K562 (cell line): ENCODE measurements at regions not wholly inside any gene's neighbourhood (a gene's known extent, or its start where the extent isn't known, plus 50 kb on each side); places are given as distances from the start of the nearest gene placed in this dataset.

Experiments used
- CBX1 ChIP-seq: sonication (generic); IDR thresholded peaks from 2 replicates; pipeline ENCODE4 v1.6.1; 2016; ENCODE audit warnings: antibody characterized with exemption, low read depth, mild to moderate bottlenecking
- E2F4 ChIP-seq: sonication (generic); formaldehyde crosslinking; IDR thresholded peaks from 2 replicates; pipeline ENCODE4 v1.8.0; 2022; ENCODE audit warnings: mild to moderate bottlenecking, low read depth, missing genetic modification reagents
- HDAC2 ChIP-seq: fragments of 450-650 bp; IDR thresholded peaks from 2 replicates; pipeline ENCODE4 v1.6.1; 2016; ENCODE audit warnings: mild to moderate bottlenecking
- HDAC6 ChIP-seq: IDR thresholded peaks from 2 replicates; pipeline ENCODE4 v1.6.1; 2012; ENCODE audit warnings: low read depth, mild to moderate bottlenecking, control low read depth, inconsistent platforms, low read length, moderate library complexity
- KDM5B ChIP-seq: fragments of 200-600 bp; sonication (generic); IDR thresholded peaks from 2 replicates; pipeline ENCODE4 v1.6.1; 2012; ENCODE audit warnings: low read depth, mild to moderate bottlenecking, moderate library complexity, low read length, control low read depth, inconsistent platforms; ENCODE audit not compliant: insufficient replicate concordance
- KLF6 ChIP-seq: fragments of 250-450 bp; sonication (Bioruptor Pico); IDR thresholded peaks from 2 replicates; pipeline ENCODE4 v1.4.0; 2020; ENCODE audit warnings: mild to moderate bottlenecking, moderate library complexity, borderline replicate concordance
- MTA3 ChIP-seq: fragments of 450-650 bp; formaldehyde crosslinking; IDR thresholded peaks from 2 replicates; pipeline ENCODE4 v1.6.1; 2017; ENCODE audit warnings: mild to moderate bottlenecking, borderline replicate concordance
- PHF8 ChIP-seq: fragments of 200-600 bp; sonication (generic); IDR thresholded peaks from 2 replicates; pipeline ENCODE4 v1.6.1; 2012; ENCODE audit warnings: mixed run types, mild to moderate bottlenecking, inconsistent platforms, low read length, moderate library complexity, borderline replicate concordance
- SRF ChIP-seq, 2 experiments: fragments of 250-450, 450-650 bp in 1 of 2; sonication (Bioruptor Pico) in 1 of 2; sonication (generic) in 1 of 2; formaldehyde crosslinking; IDR thresholded peaks; 2 replicates each; pipeline versions ENCODE4 v1.5.0 to v1.5.1; 2020 to 2022; ENCODE audit warnings: mild to moderate bottlenecking in 1 of 2, missing genetic modification reagents in 1 of 2
- SRSF1 ChIP-seq: fragments of 200-400 bp; formaldehyde crosslinking; IDR thresholded peaks from 2 replicates; pipeline ENCODE4 v1.6.1; 2017; ENCODE audit warnings: mild to moderate bottlenecking, low read depth, low read length, moderate library complexity
- SRSF7 ChIP-seq: fragments of 200-400 bp; formaldehyde crosslinking; optimal IDR thresholded peaks from 2 replicates; pipeline ENCODE3; 2017; ENCODE audit warnings: mild to moderate bottlenecking, low read depth, low read length
- U2AF2 ChIP-seq: fragments of 200-400 bp; formaldehyde crosslinking; optimal IDR thresholded peaks from 2 replicates; pipeline ENCODE3; 2017; ENCODE audit warnings: low read depth, mild to moderate bottlenecking, low read length
- ZNF639 ChIP-seq, 2 experiments: fragments of 200-800 bp in 1 of 2; sonication (Bioruptor generic) in 1 of 2; sonication (generic) in 1 of 2; formaldehyde crosslinking in 1 of 2; IDR thresholded peaks in 1 of 2; conservative IDR thresholded peaks in 1 of 2; 2 replicates each; pipeline versions ENCODE4 v1.5.0 to v1.6.1; 2016 to 2020; ENCODE audit warnings: missing compliant biosample characterization in 1 of 2, missing genetic modification characterization in 1 of 2, missing genetic modification reagents in 1 of 2
- TF ChIP-seq, protein P1 (sequence below): sonication (generic); formaldehyde crosslinking; IDR thresholded peaks from 2 replicates; pipeline ENCODE4 v1.8.0; 2023; ENCODE audit warnings: missing genetic modification reagents, mild to moderate bottlenecking, borderline replicate concordance
- TF ChIP-seq, protein P2 (sequence below): sonication (generic); formaldehyde crosslinking; IDR thresholded peaks from 2 replicates; pipeline ENCODE4 v1.8.1; 2022; ENCODE audit warnings: missing genetic modification reagents

DNA sequence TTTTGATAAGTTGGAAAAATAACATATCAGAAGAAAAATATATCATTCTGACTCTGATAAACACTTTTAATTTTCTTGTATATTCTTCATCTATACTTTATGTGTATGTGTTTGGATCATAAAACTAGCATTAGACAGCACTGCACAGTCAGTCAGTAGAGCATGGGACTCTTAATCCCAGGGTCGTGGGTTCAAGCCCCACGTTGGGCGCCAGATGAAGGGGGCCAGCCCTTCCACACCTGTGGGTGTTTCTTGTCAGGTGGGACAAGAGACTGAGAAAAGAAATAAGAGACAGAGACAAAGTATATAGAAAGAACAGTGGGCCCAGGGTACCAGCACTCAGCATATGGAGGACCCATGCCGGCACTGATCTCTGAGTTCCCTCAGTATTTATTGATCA is 546.0 kb upstream of the NR2F2 start (continued):
- TF ChIP-seq ZNF639 (CRISPR knock-in tag; conservative IDR thresholded peaks at IDR 0.05 in 1 of 2, IDR thresholded peaks at IDR 0.05 in 1 of 2) (no peak), KLF6 (no peak), PHF8 (no peak), SRSF1 (no peak), HDAC6 (no peak), SRF (CRISPR knock-in tag; IDR thresholded peaks at IDR 0.05) (no peak), SRSF7 (no peak), HDAC2 (no peak), KDM5B (no peak), E2F4 (CRISPR knock-in tag) (no peak), MTA3 (no peak), CBX1 (0 out of 2 replicates have a peak, but pooled peaks have one; percentile 70), U2AF2 (no peak)
- TF ChIP-seq, protein P1, sequence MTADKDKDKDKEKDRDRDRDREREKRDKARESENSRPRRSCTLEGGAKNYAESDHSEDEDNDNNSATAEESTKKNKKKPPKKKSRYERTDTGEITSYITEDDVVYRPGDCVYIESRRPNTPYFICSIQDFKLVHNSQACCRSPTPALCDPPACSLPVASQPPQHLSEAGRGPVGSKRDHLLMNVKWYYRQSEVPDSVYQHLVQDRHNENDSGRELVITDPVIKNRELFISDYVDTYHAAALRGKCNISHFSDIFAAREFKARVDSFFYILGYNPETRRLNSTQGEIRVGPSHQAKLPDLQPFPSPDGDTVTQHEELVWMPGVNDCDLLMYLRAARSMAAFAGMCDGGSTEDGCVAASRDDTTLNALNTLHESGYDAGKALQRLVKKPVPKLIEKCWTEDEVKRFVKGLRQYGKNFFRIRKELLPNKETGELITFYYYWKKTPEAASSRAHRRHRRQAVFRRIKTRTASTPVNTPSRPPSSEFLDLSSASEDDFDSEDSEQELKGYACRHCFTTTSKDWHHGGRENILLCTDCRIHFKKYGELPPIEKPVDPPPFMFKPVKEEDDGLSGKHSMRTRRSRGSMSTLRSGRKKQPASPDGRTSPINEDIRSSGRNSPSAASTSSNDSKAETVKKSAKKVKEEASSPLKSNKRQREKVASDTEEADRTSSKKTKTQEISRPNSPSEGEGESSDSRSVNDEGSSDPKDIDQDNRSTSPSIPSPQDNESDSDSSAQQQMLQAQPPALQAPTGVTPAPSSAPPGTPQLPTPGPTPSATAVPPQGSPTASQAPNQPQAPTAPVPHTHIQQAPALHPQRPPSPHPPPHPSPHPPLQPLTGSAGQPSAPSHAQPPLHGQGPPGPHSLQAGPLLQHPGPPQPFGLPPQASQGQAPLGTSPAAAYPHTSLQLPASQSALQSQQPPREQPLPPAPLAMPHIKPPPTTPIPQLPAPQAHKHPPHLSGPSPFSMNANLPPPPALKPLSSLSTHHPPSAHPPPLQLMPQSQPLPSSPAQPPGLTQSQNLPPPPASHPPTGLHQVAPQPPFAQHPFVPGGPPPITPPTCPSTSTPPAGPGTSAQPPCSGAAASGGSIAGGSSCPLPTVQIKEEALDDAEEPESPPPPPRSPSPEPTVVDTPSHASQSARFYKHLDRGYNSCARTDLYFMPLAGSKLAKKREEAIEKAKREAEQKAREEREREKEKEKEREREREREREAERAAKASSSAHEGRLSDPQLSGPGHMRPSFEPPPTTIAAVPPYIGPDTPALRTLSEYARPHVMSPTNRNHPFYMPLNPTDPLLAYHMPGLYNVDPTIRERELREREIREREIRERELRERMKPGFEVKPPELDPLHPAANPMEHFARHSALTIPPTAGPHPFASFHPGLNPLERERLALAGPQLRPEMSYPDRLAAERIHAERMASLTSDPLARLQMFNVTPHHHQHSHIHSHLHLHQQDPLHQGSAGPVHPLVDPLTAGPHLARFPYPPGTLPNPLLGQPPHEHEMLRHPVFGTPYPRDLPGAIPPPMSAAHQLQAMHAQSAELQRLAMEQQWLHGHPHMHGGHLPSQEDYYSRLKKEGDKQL (CRISPR knock-in tag), result no peak
- TF ChIP-seq, protein P2, sequence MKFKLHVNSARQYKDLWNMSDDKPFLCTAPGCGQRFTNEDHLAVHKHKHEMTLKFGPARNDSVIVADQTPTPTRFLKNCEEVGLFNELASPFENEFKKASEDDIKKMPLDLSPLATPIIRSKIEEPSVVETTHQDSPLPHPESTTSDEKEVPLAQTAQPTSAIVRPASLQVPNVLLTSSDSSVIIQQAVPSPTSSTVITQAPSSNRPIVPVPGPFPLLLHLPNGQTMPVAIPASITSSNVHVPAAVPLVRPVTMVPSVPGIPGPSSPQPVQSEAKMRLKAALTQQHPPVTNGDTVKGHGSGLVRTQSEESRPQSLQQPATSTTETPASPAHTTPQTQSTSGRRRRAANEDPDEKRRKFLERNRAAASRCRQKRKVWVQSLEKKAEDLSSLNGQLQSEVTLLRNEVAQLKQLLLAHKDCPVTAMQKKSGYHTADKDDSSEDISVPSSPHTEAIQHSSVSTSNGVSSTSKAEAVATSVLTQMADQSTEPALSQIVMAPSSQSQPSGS, result no peak
